GM06990 (cell line): ENCODE measurements at regions not wholly inside any gene's neighbourhood (a gene's known extent, or its start where the extent isn't known, plus 50 kb on each side); places are given as distances from the start of the nearest gene placed in this dataset.

Source experiments
- DNase-seq: peaks from one replicate; pipeline ENCODE4 v3.0.0-alpha.2; 2011; ENCODE audit not compliant: insufficient read length; ENCODE audit errors: extremely low read depth
- H3K27me3 ChIP-seq: replicated peaks from 2 replicates; pipeline ENCODE4 v1.6.0; 2011; ENCODE audit warnings: low read length; ENCODE audit not compliant: control insufficient read depth, insufficient read depth
- H3K36me3 ChIP-seq: 2 replicates; pipeline ENCODE4 v1.5.1; 2011; ENCODE audit warnings: low read length; ENCODE audit not compliant: control insufficient read depth, insufficient read depth
- H3K4me3 ChIP-seq: replicated peaks from 2 replicates; pipeline ENCODE4 v1.5.1; 2011; ENCODE audit warnings: low read depth, mild to moderate bottlenecking, control low read depth, low read length
- CTCF ChIP-seq: IDR thresholded peaks from 2 replicates; pipeline ENCODE4 v1.5.1; 2011; ENCODE audit warnings: low read length, control low read depth, mild to moderate bottlenecking, inconsistent platforms; ENCODE audit not compliant: insufficient read depth, poor library complexity, severe bottlenecking

- Histone ChIP-seq H3K4me3 (no peak overlapping the region), H3K27me3 (no peaks in the 10 kb centered on the region), H3K36me3 (no peaks in the 10 kb centered on the region)
- TF ChIP-seq CTCF, result no peak
- no peak for DNase-seq
Measured at GRCh38 chr1:59107516-59107915, 189.4 kb upstream of the FGGY start.

- Histone ChIP-seq H3K27me3 (no peaks in the 10 kb centered on the region), H3K4me3 (no peak overlapping the region), H3K36me3 (no peaks in the 10 kb centered on the region)
- DNase-seq, result no peak
- no peak for TF ChIP-seq CTCF
Measured at GRCh38 chr1:59107916-59108315, 189.0 kb upstream of the FGGY start.

- no peak for DNase-seq
- no peaks in the 10 kb centered on the region for H3K27me3 ChIP-seq
- no peak overlapping the region for H3K4me3 ChIP-seq
- H3K36me3 ChIP-seq, result no peaks in the 10 kb centered on the region
- TF ChIP-seq CTCF, result no peak
Measured at GRCh38 chr1:59108481-59109317, 188.2 kb upstream of the FGGY start.

GRCh38 chr1:59110271-59110670 is 186.6 kb upstream of the FGGY start:
- H3K36me3 ChIP-seq, result no peaks in the 10 kb centered on the region
- DNase-seq, result no peak
- no peak for TF ChIP-seq CTCF
- no peaks in the 10 kb centered on the region for H3K27me3 ChIP-seq
- H3K4me3 ChIP-seq, result no peak overlapping the region

GRCh38 chr1:59113876-59114457 is 182.9 kb upstream of the FGGY start:
- Histone ChIP-seq H3K27me3 (no peaks in the 10 kb centered on the region), H3K4me3 (no peak overlapping the region), H3K36me3 (no peaks in the 10 kb centered on the region)
- no peak for DNase-seq
- TF ChIP-seq CTCF, result no peak

GRCh38 chr1:59115865-59116264 is 181.0 kb upstream of the FGGY start:
- H3K27me3 ChIP-seq, result no peaks in the 10 kb centered on the region
- H3K4me3 ChIP-seq, result no peak overlapping the region
- no peak for DNase-seq
- H3K36me3 ChIP-seq, result no peaks in the 10 kb centered on the region
- TF ChIP-seq CTCF, result no peak
